Spinal cord (tissue), 9 donors: ENCODE measurements at regions not wholly inside any gene's neighbourhood (a gene's known extent, or its start where the extent isn't known, plus 50 kb on each side); places are given as distances from the start of the nearest gene placed in this dataset.
"Not testable (repeated sequence)": the region's sequence is repeated elsewhere in the genome, so short reads cannot be mapped to it uniquely, and the experiment has no call there.

Experiments used
- DNase-seq, 6 donors: peaks; one replicate each; pipeline versions ENCODE4 v3.0.0 to v3.0.0-alpha.2; 2013 to 2015; ENCODE audit warnings: low spot score in 6 of 6, low read depth in 4 of 6
- H3K27ac ChIP-seq: one replicate; pipeline ENCODE4 v1.5.1; 2013; ENCODE audit warnings: low read depth, low read length, control low read depth
- H3K27me3 ChIP-seq: one replicate; pipeline ENCODE4 v1.6.1; 2013; ENCODE audit warnings: low read length; ENCODE audit not compliant: control insufficient read depth, insufficient read depth
- H3K36me3 ChIP-seq: one replicate; pipeline ENCODE4 v1.6.1; 2013; ENCODE audit warnings: low read length; ENCODE audit not compliant: control insufficient read depth, insufficient read depth
- H3K4me1 ChIP-seq: one replicate; pipeline ENCODE4 v1.6.1; 2013; ENCODE audit warnings: low read length; ENCODE audit not compliant: control insufficient read depth, insufficient read depth
- H3K4me3 ChIP-seq: one replicate; pipeline ENCODE4 v1.5.1; 2013; ENCODE audit warnings: low read depth, low read length, control low read depth
- H3K9me3 ChIP-seq: one replicate; pipeline ENCODE4 v1.6.1; 2013; ENCODE audit warnings: low read length; ENCODE audit not compliant: control insufficient read depth, insufficient read depth
- WGBS: methylation state at CpG from one replicate; pipeline ENCODE4 v1.1.5; 2013; ENCODE audit warnings: missing lambda C conversion rate; ENCODE audit not compliant: insufficient coverage; 5-methylcytosine and 5-hydroxymethylcytosine counted together
- donor health status: healthy.

DNA sequence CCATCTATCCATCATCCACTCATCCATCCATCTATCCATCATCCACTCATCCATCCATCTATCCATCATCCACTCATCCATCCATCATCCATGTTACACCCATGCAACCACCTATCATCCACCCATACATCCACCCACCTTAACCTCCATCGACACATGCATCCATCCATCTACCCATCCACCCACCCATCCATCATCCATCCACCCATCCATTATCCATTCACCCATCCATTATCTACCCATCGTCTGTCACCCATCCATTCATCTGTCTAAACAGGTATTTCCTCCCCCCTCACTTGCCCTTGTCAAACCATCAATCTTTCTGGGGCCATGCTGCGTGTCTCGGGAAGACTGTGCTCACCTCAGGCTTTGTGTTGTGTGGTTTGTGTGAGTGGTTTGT is 78.6 kb upstream of the LRPAP1 start:
- DNase-seq, H3K36me3 ChIP-seq, H3K9me3 ChIP-seq, H3K4me3 ChIP-seq, H3K27ac ChIP-seq, H3K27me3 ChIP-seq: not testable (repeated sequence)
- WGBS = 92% methylated on average over 1 of the region's 4 CpGs
- peaks cover 12% of the 10 kb centered on the region for H3K4me1 ChIP-seq

DNA sequence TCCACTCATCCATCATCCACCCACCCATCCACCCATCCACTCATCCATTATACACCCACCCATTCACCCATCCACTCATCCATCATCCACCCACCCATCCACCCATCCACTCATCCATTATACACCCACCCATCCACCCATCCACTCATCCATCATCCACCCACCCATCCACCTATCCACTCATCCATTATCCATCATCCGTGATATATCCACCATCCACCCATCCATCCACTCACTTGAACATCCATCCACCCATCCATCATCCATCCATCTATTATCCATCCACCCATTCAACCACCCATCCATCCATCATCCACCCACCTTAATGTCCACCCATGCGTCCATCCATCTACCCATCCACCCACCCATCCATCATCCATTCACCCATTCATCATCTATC is 77.7 kb upstream of the LRPAP1 start:
- H3K27me3 ChIP-seq, H3K36me3 ChIP-seq, DNase-seq, H3K27ac ChIP-seq, H3K4me3 ChIP-seq, H3K9me3 ChIP-seq: not testable (repeated sequence)
- WGBS = 100% methylated on average over 1 of the region's 2 CpGs
- H3K4me1 ChIP-seq = peaks cover 12% of the 10 kb centered on the region

DNA sequence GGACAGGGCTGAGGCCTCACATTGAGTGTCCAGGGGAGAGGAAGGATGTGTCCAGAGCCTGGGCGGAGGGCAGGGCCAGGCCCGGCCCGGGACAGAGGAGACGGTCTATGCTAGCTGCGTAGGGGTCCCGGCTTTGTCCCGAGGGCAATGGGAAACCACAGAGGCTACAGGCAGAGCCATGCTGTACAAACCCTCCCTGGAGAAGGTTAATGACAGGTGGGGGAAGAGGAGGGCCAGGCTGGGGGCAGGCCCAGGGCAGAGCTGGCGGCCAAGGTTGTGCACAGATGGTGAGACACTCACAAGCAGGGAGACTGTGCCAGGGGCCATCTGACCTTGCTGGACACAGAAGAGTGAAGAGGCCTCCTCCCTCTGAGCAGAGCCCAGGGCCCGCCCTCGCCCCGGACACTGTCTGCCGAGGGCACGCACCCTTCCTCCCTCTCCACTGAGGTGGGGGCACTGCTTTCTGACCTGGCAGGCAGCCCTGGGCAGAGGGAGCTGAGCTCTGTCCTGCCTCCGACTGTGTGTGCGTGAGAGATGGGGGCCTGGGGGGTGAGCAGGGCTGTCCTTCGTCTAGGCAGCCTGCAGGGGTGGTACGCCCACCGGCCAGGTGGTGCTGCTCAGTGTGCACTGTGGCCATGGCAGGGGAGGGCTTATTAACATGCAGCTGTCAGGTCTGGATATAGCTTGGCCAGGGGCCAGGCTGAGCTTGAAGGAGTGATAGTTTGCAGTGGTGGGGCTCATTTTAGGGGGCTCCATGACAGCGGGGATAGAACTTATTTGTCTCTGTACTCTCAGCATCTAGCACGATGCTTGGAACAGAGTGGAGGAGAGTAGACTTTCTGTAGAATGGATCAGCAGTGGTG is 75.7 kb upstream of the LRPAP1 start:
- Histone ChIP-seq H3K4me1 (no peaks in the 10 kb centered on the region), H3K27me3 (no peaks in the 10 kb centered on the region), H3K9me3 (no peaks in the 10 kb centered on the region), H3K27ac (no peak overlapping the region), H3K4me3 (no peak overlapping the region), H3K36me3 (no peaks in the 10 kb centered on the region)
- 54% methylated on average over 15 of the region's 20 CpGs for WGBS
- peak in 2 of 6 donors; percentile 19 to 37 for DNase-seq

DNA sequence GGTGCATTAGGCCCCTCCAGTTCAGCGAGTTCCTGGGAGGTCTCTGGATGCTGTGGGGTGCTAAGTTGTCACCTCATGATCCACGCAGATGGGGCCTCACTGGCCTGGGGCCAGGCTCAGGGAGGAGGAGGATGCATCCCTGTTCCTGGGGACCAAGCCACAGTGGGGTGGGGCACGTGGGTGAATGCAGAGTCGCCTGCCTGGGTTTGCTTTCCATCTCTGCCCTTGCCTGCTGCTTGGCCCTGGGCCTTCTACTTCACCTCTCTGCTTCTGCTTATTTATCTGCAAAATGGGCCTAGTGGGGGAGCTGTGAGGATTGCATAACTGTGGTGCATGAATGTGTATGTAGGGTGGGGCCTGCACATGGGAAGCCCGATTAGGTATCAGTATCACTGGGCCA is 74.6 kb upstream of the LRPAP1 start:
- not testable (repeated sequence) for DNase-seq, H3K4me3 ChIP-seq, H3K27ac ChIP-seq, H3K36me3 ChIP-seq, H3K9me3 ChIP-seq, H3K4me1 ChIP-seq, H3K27me3 ChIP-seq
- WGBS = no CpG with 5 or more reads among the region's 5 CpGs

DNA sequence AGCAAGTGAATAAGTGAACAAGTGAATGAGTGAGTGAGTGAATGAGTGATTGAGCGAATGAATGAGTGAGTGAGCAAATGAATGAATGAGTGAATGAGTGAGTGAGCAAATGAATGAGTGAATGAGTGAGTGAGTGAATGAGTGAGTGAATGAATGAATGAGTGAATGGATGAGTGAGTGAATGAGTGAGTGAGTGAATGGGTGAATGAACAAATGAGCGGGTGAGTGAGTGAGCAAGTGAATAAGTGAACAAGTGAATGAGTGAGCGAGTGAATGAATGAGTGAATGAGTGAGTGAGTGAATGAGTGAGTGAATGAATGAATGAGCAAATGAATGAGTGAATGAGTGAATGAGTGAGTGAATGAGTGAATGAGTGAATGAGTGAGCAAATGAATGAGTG is 74.0 kb upstream of the LRPAP1 start:
- not testable (repeated sequence) for H3K36me3 ChIP-seq, H3K4me1 ChIP-seq, DNase-seq, H3K27me3 ChIP-seq, H3K27ac ChIP-seq, H3K9me3 ChIP-seq, H3K4me3 ChIP-seq
- 98% methylated on average over 3 of the region's 3 CpGs for WGBS

DNA sequence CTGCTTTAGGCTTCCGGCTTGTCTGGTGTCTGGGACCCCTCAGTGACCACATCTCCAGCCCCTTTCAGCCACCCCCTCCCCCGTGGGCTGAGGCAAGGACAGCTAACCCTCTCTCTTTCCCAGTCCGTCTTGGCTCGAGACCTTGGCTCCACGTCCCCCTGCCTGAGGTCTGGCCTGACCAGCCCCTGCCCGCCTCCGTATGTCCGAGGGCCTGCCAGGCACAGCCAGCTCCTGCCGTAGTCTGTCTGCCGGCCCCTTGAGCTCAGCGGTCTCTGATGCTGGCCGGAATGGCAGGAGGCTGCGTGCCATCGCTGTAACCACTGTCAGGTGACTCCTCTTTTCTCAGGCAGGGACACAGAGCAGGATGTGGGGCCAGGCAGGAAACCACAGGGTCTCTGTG is 73.3 kb upstream of the LRPAP1 start:
- H3K4me3 ChIP-seq = no peak overlapping the region
- H3K4me1 ChIP-seq = no peaks in the 10 kb centered on the region
- H3K36me3 ChIP-seq = no peaks in the 10 kb centered on the region
- H3K27ac ChIP-seq = no peak overlapping the region
- H3K27me3 ChIP-seq = no peaks in the 10 kb centered on the region
- DNase-seq = no peak
- peaks cover 2% of the 10 kb centered on the region for H3K9me3 ChIP-seq
- 77% methylated on average over 14 of the region's 14 CpGs for WGBS

DNA sequence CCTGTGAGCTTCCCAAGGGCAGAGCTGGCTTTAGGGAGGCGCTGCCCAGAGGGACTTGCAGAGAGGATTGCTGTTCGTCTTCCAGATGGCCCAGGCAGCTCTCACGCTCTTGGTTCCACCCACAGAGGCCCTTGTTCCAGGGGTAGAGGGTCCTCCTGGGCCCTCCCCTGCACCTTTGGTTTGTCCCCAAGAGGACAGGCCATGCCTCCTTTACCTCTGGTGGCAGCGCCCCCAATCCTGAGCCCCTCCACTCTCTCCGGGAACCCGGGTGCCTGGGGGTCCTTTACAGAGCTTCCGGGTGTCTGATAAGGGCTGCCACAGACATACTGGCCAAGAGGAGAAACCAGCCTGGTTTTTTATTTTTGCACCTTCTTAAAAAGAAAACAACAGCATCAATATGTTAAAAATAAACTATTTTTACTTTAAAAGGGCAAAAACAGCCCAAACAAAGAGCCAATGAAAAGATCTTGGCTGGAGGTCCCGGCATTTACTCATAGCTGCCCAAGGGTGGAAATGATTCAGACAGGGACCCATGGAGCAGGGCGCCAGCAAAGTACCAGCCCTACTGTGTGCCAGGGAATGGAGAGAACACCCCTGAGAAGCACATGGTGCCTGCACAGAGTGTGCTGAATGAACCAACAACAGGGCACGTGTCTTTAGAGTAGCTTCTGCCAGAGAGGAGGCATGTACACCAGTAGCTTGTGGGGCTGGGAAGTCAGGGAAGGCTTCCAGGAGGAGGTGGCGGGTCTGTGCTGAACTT is 70.8 kb upstream of the LRPAP1 start:
- WGBS = 80% methylated on average over 10 of the region's 11 CpGs
- not testable (repeated sequence) for H3K27ac ChIP-seq, H3K9me3 ChIP-seq

DNA sequence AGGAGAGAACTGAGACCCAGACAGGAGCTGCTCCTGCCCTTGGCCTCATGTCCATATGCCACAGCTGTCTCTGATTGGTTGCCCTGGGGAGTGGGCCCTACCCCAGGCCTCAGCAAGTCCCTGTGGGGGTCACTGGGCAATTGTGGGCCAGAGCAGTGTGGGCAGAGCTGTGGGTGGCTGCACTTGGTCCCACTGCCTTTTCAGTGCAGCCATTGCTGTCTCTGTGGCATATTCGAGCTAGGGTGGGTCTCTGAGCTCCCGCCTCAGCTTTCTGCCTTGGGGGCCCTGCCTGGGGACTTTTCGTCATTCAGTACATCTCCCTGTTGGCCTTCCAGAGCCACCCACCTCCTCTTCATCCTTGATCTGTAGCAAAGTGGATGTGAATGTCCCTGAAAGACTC is 69.8 kb upstream of the LRPAP1 start:
- H3K9me3 ChIP-seq = peaks cover 2% of the 10 kb centered on the region
- WGBS = 100% methylated on average over 2 of the region's 3 CpGs
- no peak for DNase-seq
- no peaks in the 10 kb centered on the region for H3K27me3 ChIP-seq
- peaks cover 5% of the 10 kb centered on the region for H3K4me1 ChIP-seq
- H3K36me3 ChIP-seq = no peaks in the 10 kb centered on the region
- H3K4me3 ChIP-seq = no peak overlapping the region
- H3K27ac ChIP-seq = no peak overlapping the region

More for the DNA sequence above, 70.8 kb upstream of the LRPAP1 start:
- H3K4me1 ChIP-seq, H3K27me3 ChIP-seq, DNase-seq, H3K4me3 ChIP-seq, H3K36me3 ChIP-seq: not testable (repeated sequence)

DNA sequence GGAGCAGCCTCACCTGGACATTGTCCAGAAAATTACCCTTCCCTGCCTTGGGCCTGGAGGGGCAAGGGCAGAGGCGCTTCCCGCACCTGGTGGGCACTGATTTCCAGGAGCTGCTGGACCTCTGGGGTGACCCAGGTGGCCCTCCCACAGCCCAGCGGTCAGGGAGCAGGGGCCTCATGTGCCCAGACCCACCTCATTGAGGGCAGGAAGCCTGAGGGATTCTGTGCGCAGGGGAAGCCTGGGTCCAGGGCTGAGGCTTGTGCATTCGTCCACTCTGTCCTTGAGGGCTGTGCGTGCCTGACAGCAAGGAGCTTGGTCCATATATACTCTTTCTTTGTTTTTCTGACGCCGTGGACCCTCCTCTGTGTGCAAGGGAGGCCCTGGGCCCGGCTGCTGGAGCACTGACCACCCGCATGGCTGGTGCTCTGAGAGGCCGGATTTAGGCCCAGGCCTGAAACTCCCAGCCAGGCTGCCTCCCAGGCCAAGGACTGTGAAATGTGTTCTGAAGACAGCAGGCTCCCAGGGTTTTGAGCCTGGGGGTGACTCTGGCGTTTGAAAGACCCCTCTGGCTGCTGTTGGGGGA is 69.0 kb upstream of the LRPAP1 start:
- not testable (repeated sequence) for H3K9me3 ChIP-seq, H3K27me3 ChIP-seq, H3K36me3 ChIP-seq, H3K27ac ChIP-seq, H3K4me3 ChIP-seq, H3K4me1 ChIP-seq, DNase-seq
- WGBS = 83% methylated on average over 12 of the region's 12 CpGs
